ENCODE measurements at regions not wholly inside any gene's neighbourhood (a gene's known extent, or its start where the extent isn't known, plus 50 kb on each side); places are given as distances from the start of the nearest gene placed in this dataset.

DNA sequence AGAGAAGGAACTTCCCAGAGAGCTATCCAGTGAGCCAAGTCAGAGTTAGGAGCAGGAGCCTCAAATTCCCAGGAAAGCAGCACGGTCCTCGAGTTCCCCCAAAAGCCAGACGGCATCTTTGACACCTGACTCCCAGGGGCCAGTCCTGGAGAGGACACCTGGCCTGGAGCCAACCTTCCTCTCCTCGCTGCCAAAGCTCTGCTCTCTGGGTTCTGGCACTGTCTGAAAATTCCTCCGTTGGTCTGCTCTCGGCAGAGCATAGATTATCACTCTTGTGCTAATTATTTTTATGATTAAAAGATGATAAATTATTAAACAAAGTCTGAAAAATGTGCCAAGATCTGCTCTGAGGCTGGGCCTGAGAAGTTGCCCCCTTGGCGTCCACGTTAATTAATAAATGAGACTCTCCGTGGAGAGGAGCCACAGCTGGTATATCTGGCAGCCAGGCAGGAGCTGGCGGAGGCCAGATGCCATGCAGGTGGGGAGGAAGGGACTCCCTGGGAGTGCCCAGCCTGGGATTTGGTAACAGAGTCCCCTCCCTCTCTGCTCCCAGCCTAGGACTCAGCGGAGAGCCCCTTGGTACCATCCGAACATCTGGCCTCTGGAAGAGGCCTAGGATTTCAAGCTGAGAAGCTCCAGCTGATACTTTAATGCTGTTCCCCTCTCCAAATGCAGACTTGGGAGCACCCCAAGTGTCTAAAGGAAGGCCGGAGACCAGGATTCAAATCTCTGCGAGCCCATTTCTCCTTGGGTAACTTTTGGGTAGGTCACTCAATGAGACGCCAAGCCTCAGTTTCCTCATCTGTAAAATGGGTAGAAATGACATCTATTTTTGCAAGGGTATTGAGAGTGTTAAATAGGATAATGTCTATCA is 163.7 kb upstream of the POU3F1 start:
- no peak overlapping the region for H3K27ac Mint-ChIP-seq
- Histone ChIP-seq H2BK20ac (ENCODE audit: low read depth, low read length, poor library complexity, severe bottlenecking) (no peak overlapping the region), H4K8ac (replicated peaks; ENCODE audit: insufficient read length, low read depth, low read length) (no peak overlapping the region)

More for the DNA sequence above, 163.7 kb upstream of the POU3F1 start:
- TF ChIP-seq, protein P1, sequence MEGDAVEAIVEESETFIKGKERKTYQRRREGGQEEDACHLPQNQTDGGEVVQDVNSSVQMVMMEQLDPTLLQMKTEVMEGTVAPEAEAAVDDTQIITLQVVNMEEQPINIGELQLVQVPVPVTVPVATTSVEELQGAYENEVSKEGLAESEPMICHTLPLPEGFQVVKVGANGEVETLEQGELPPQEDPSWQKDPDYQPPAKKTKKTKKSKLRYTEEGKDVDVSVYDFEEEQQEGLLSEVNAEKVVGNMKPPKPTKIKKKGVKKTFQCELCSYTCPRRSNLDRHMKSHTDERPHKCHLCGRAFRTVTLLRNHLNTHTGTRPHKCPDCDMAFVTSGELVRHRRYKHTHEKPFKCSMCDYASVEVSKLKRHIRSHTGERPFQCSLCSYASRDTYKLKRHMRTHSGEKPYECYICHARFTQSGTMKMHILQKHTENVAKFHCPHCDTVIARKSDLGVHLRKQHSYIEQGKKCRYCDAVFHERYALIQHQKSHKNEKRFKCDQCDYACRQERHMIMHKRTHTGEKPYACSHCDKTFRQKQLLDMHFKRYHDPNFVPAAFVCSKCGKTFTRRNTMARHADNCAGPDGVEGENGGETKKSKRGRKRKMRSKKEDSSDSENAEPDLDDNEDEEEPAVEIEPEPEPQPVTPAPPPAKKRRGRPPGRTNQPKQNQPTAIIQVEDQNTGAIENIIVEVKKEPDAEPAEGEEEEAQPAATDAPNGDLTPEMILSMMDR (conservative IDR thresholded peaks at IDR 0.05) = no peak
- H3K9ac ChIP-seq (ENCODE audit: extremely low read depth, insufficient read length, low read length) = no peak overlapping the region
- no peak overlapping the region for H3K4me2 ChIP-seq (ENCODE audit: insufficient read depth, insufficient read length, low read length)
- peaks cover 10% of the 10 kb centered on the region in 2 experiments for H3K4me1 Mint-ChIP-seq
- H2BK15ac ChIP-seq (ENCODE audit: low read depth, low read length) = no peak overlapping the region
- H3K18ac ChIP-seq (ENCODE audit: insufficient read length, low read depth, low read length) = no peak overlapping the region
- H3K36me3 Mint-ChIP-seq (ENCODE audit: insufficient read depth in 1 of 3, low read depth in 3 of 3) = no peaks in the 10 kb centered on the region; a peak in 1 of 7 replicates
- no peaks in the 10 kb centered on the region for H4K20me1 ChIP-seq (ENCODE audit: control insufficient read depth, insufficient read depth, insufficient read length)
- 0 out of 2 replicates have a peak, but pooled peaks cover 2% of the 10 kb centered on the region for H3K4me1 ChIP-seq (ENCODE audit: insufficient read depth, low read length)
- H3K27ac ChIP-seq (ENCODE audit: insufficient read length, low read depth, low read length) = no peak overlapping the region
- peaks cover 4% of the 10 kb centered on the region for H3K27me3 Mint-ChIP-seq (ENCODE audit: low read depth)
- H3K27me3 ChIP-seq (ENCODE audit: insufficient read depth, low read length) = no peaks in the 10 kb centered on the region
- H3K9me3 ChIP-seq (ENCODE audit: control insufficient read depth, low read depth, low read length) = no peaks in the 10 kb centered on the region
- no peak overlapping the region for H3K23ac ChIP-seq (ENCODE audit: insufficient read length, low read depth, low read length)
- H2BK5ac ChIP-seq (ENCODE audit: insufficient read length, low read length) = no peak overlapping the region
- H2AK5ac ChIP-seq (ENCODE audit: insufficient read length, low read length) = no peak overlapping the region
- H3T11ph ChIP-seq (ENCODE audit: low read length) = no peak overlapping the region
- no peak for DNase-seq
- no peak overlapping the region for H4K5ac ChIP-seq (ENCODE audit: insufficient read length, low read depth, low read length)
- no peaks in the 10 kb centered on the region for H3K79me1 ChIP-seq (ENCODE audit: insufficient read depth, low read depth, low read length, poor library complexity, severe bottlenecking)
- no CpG with 5 or more reads among the region's 15 CpGs for WGBS (ENCODE audit: extremely low coverage, insufficient read length, low lambda C conversion rate)
- no peak overlapping the region for H2BK12ac ChIP-seq (ENCODE audit: insufficient read length, low read depth, low read length)
- H3K56ac ChIP-seq (ENCODE audit: insufficient read length, low read depth, low read length) = no peak overlapping the region
- no peak overlapping the region for H4K91ac ChIP-seq (ENCODE audit: insufficient read length, low read depth, low read length)
- no peaks in the 10 kb centered on the region for H3K79me2 ChIP-seq (ENCODE audit: insufficient read depth, low read length)
- no peak overlapping the region for H3K14ac ChIP-seq (ENCODE audit: insufficient read depth, low read length)
- H3K23me2 ChIP-seq (ENCODE audit: insufficient read length, low read depth, low read length, poor library complexity, severe bottlenecking) = no peaks in the 10 kb centered on the region
- H2AFZ ChIP-seq (ENCODE audit: low read length) = no peak overlapping the region
- H3K4me3 Mint-ChIP-seq = no peak overlapping the region
- H3K9me3 Mint-ChIP-seq = no peaks in the 10 kb centered on the region; a peak in 1 of 5 replicates
- H3K4ac ChIP-seq (ENCODE audit: low read depth, low read length) = no peak overlapping the region
- no peak overlapping the region for H2BK120ac ChIP-seq (ENCODE audit: low read depth, low read length, poor library complexity, severe bottlenecking)

Data from H9 (cell line).